Bronchial epithelial cell (primary cell): ENCODE measurements at regions not wholly inside any gene's neighbourhood (a gene's known extent, or its start where the extent isn't known, plus 50 kb on each side); places are given as distances from the start of the nearest gene placed in this dataset.

ENCODE experiments used
- DNase-seq: peaks from one replicate; pipeline ENCODE4 v3.0.0-alpha.2; 2010; ENCODE audit warnings: low read depth
- FAIRE-seq: peaks from 2 replicates; lab custom pipeline; 2011; peaks lifted over from hg19 to GRCh38; lab: Jason Lieb, UNC
- H3K27me3 ChIP-seq: 2 replicates; pipeline ENCODE4 v1.5.1; 2011; ENCODE audit warnings: low read length; ENCODE audit not compliant: control insufficient read depth, insufficient read depth
- H3K36me3 ChIP-seq: 2 replicates; pipeline ENCODE4 v1.5.1; 2011; ENCODE audit warnings: low read length; ENCODE audit not compliant: control insufficient read depth, insufficient read depth
- H3K4me3 ChIP-seq: 2 replicates; pipeline ENCODE4 v1.5.1; 2011; ENCODE audit warnings: mild to moderate bottlenecking, low read depth, low read length, control low read depth
- CTCF ChIP-seq: IDR thresholded peaks from 2 replicates; pipeline ENCODE4 v1.5.1; 2011; ENCODE audit warnings: mild to moderate bottlenecking, moderate library complexity, low read length, control low read depth, inconsistent platforms; ENCODE audit not compliant: insufficient read depth, severe bottlenecking

DNA sequence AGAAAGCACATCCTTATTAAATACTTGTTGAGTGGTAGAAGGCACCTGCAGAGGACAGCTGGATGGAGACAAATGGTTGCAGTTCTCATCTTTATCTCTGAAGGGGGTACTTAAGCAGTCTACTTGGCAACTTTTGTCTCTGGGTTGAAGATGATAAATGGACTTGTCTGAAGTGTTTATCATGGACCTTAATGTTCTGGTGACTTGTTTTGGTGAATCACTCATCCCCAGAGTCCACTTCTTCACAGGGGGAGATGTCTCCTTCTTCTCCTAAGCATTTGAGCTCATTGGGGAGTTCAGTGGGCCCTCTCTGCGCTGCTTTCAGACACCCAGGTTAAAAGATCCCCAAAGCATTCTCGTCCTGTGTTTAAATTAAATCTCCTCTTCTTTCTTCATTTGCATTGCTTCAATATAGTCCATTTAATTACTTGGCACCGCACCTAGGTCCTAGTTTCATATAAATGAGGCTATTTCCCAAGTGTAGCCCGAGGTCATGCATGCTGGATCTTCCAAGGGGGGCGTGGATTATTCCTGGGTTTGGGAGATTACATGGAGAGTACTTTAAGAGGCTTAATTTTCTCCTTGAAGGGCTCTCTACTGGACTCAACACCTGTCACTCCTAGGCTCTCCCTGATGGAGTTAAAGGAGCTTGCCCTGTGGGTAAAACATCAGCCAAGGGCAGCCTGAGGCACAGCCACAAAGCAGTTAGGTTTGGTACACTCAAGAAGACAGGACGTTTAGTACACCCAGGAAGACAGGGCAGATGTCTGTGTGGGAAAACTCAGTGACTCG lies 239.3 kb upstream of the C2CD4B start:
- H3K36me3 ChIP-seq = no peaks in the 10 kb centered on the region
- no peak for TF ChIP-seq CTCF
- no peak overlapping the region for H3K4me3 ChIP-seq
- DNase-seq = no peak
- no peak for FAIRE-seq
- peaks cover 4% of the 10 kb centered on the region for H3K27me3 ChIP-seq

- H3K36me3 ChIP-seq = no peaks in the 10 kb centered on the region
- TF ChIP-seq CTCF = no peak
- H3K4me3 ChIP-seq = no peak overlapping the region
- peaks cover 5% of the 10 kb centered on the region for H3K27me3 ChIP-seq
- DNase-seq (no peak), FAIRE-seq (no peak)
These were observed 241.3 kb upstream of the C2CD4B start for GRCh38 chr15:62406305-62406891.

GRCh38 chr15:62407216-62407615 lies 242.1 kb upstream of the C2CD4B start:
- Histone ChIP-seq H3K27me3 (peaks cover 7% of the 10 kb centered on the region), H3K36me3 (no peaks in the 10 kb centered on the region), H3K4me3 (no peak overlapping the region)
- DNase-seq = no peak
- no peak for TF ChIP-seq CTCF
- FAIRE-seq = no peak

DNA sequence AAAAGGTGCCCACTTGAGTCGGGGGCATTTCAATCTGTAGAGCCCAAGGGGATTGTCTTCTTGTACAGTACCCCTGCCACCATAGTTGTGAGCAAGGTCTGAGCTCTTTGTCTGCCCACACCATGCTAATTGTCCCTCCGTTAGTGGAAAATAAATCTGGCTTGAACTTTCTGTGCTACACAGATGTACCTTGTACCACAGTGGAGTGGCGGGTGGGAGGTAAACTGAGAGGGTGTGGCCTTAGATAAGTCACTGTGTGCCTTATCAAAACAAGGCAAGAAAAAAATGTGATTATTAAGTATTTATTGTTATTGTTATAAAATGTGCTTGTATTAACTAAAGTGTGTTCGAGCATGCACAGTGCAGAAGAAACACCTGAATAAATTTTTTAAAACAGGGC lies 242.9 kb upstream of the C2CD4B start:
- no peak for DNase-seq
- H3K27me3 ChIP-seq = peaks cover 7% of the 10 kb centered on the region
- no peak for TF ChIP-seq CTCF
- H3K36me3 ChIP-seq = no peaks in the 10 kb centered on the region
- no peak for FAIRE-seq
- H3K4me3 ChIP-seq = no peak overlapping the region

- no peak for TF ChIP-seq CTCF
- Histone ChIP-seq H3K27me3 (peaks cover 5% of the 10 kb centered on the region), H3K4me3 (no peak overlapping the region), H3K36me3 (no peaks in the 10 kb centered on the region)
- FAIRE-seq (no peak), DNase-seq (no peak)
These were observed 244.4 kb upstream of the C2CD4B start for GRCh38 chr15:62409466-62409865.

DNA sequence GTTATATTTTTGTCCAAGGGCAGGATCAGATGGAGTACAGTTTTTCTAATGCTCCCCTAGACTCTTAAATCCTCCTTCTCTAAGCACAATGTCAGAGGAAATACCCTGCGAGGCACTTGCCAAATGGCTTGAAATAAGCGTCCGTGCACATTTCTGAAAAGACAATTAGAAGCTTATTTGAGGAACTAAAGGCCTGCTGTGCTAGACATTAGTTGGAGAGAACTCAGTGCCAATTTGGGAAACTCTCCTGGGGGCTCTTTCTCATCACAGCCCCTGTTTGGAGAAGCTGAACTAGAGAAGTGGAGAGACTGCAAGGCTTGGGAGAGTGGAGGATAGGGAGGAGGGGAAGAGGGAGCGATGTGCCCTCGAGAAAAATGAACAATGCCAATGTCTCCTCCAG lies 247.6 kb upstream of the C2CD4B start:
- Histone ChIP-seq H3K36me3 (no peaks in the 10 kb centered on the region), H3K4me3 (no peak overlapping the region), H3K27me3 (peaks cover 4% of the 10 kb centered on the region)
- no peak for DNase-seq
- no peak for TF ChIP-seq CTCF
- FAIRE-seq = no peak
